Ovary (tissue), 3 donors: ENCODE measurements at regions not wholly inside any gene's neighbourhood (a gene's known extent, or its start where the extent isn't known, plus 50 kb on each side); places are given as distances from the start of the nearest gene placed in this dataset.

Experiments used
- CTCF ChIP-seq, 3 donors: fragments of 450-650 bp in 2 of 3; fragments of 200-600 bp in 1 of 3; IDR thresholded peaks; one replicate each; pipeline versions ENCODE4 v1.5.1 to v1.8.0; 2016 to 2022; ENCODE audit warnings: antibody characterized with exemption in 3 of 3, mild to moderate bottlenecking in 1 of 3
- EP300 ChIP-seq: sonication (generic); formaldehyde crosslinking; IDR thresholded peaks from one replicate; pipeline ENCODE4 v1.6.1; 2017; ENCODE audit warnings: antibody characterized with exemption
- POLR2A ChIP-seq: fragments of 450-650 bp; IDR thresholded peaks from one replicate; pipeline ENCODE4 v1.6.1; 2017; ENCODE audit warnings: antibody characterized with exemption, mild to moderate bottlenecking, moderate library complexity
- donor health status: DM: no; HTN: no; CAD: no.

GRCh38 chr12:28890664-28891063, 258.4 kb upstream of the FAR2 start:
- TF ChIP-seq POLR2A: no peak
- no peak for TF ChIP-seq CTCF (IDR thresholded peaks at IDR 0.05)
- TF ChIP-seq EP300: no peak
